ENCODE measurements at regions not wholly inside any gene's neighbourhood (a gene's known extent, or its start where the extent isn't known, plus 50 kb on each side); places are given as distances from the start of the nearest gene placed in this dataset.

DNA sequence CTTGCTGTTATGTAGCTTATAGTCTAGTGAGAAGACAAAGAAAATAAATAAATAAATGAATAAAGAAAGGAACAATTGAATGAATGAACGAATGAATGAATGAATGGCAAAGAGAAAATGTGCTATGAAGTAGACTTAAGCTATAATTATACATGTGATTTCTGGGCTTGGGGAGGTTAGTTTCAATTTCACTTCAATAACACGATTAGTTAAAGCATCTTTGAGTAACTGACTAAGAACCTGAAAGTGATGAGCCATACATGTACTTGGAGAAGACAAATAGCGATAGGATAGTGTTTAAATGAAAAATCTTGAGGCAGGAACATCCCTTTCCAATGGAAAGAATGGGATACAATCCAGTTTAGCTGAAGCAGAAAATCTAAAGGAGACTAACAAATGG lies 593.1 kb upstream of the LRRTM4 start:
- TF ChIP-seq ZNF184 (tag by site-specific recombination; IDR thresholded peaks at IDR 0.05) (no peak), CTCF (tag by site-specific recombination; IDR thresholded peaks at IDR 0.05) (no peak), PRDM4 (tag by site-specific recombination; IDR thresholded peaks at IDR 0.05) (no peak), ZNF174 (tag by site-specific recombination; IDR thresholded peaks at IDR 0.05) (no peak), ZNF121 (tag by site-specific recombination; IDR thresholded peaks at IDR 0.05) (no peak), REST (tag by site-specific recombination; IDR thresholded peaks at IDR 0.05) (no peak), ZEB2 (tag by site-specific recombination; IDR thresholded peaks at IDR 0.05) (no peak), ZNF19 (tag by site-specific recombination; IDR thresholded peaks at IDR 0.05; ENCODE audit: low read depth) (no peak)

All from HEK293 (cell line).